Kasumi-1 (cell line): ENCODE measurements at regions not wholly inside any gene's neighbourhood (a gene's known extent, or its start where the extent isn't known, plus 50 kb on each side); places are given as distances from the start of the nearest gene placed in this dataset.
"Not testable (repeated sequence)": the region's sequence is repeated elsewhere in the genome, so short reads cannot be mapped to it uniquely, and the experiment has no call there.

Source experiments
- DNase-seq, 2 experiments: peaks; one replicate each; lab custom pipeline; 2025; lab: John Stamatoyannopoulos, UW

- DNase-seq = no peak
These were observed 428.1 kb upstream of the ID2 start for GRCh38 chr2:8253781-8254180.

- DNase-seq = not testable (repeated sequence)
These were observed 427.6 kb upstream of the ID2 start for GRCh38 chr2:8254214-8254613.

GRCh38 chr2:8254791-8255447 lies 426.9 kb upstream of the ID2 start:
- no peak for DNase-seq

GRCh38 chr2:8255448-8255800 lies 426.4 kb upstream of the ID2 start:
- no peak for DNase-seq

- DNase-seq = no peak
These were observed 425.0 kb upstream of the ID2 start for GRCh38 chr2:8256905-8257304.

- no peak for DNase-seq
These were observed 424.4 kb upstream of the ID2 start for GRCh38 chr2:8257502-8257901.

- DNase-seq = no peak
These were observed 423.4 kb upstream of the ID2 start for GRCh38 chr2:8258406-8258805.

- peak; percentile 9 to 48 for DNase-seq
These were observed 422.6 kb upstream of the ID2 start for GRCh38 chr2:8259106-8259840.

GRCh38 chr2:8259841-8260178 lies 422.0 kb upstream of the ID2 start:
- no peak for DNase-seq

- DNase-seq = no peak
These were observed 421.6 kb upstream of the ID2 start for GRCh38 chr2:8260213-8260612.

- DNase-seq = no peak
These were observed 418.0 kb upstream of the ID2 start for GRCh38 chr2:8263901-8264300.

- no peak for DNase-seq
These were observed 416.9 kb upstream of the ID2 start for GRCh38 chr2:8264981-8265380.

- no peak for DNase-seq
These were observed 416.2 kb upstream of the ID2 start for GRCh38 chr2:8265476-8266226.

GRCh38 chr2:8266563-8266962 lies 415.3 kb upstream of the ID2 start:
- DNase-seq = no peak

- no peak for DNase-seq
These were observed 414.8 kb upstream of the ID2 start for GRCh38 chr2:8267048-8267447.

- DNase-seq = no peak
These were observed 414.1 kb upstream of the ID2 start for GRCh38 chr2:8267721-8268120.

- no peak for DNase-seq
These were observed 413.6 kb upstream of the ID2 start for GRCh38 chr2:8268172-8268783.

GRCh38 chr2:8270699-8271098 lies 411.2 kb upstream of the ID2 start:
- DNase-seq = no peak

GRCh38 chr2:8271461-8271860 lies 410.4 kb upstream of the ID2 start:
- DNase-seq = no peak

GRCh38 chr2:8276026-8276425 lies 405.8 kb upstream of the ID2 start:
- no peak for DNase-seq

GRCh38 chr2:8277921-8278571 lies 403.8 kb upstream of the ID2 start:
- no peak for DNase-seq

- no peak for DNase-seq
These were observed 403.0 kb upstream of the ID2 start for GRCh38 chr2:8278709-8279354.
